UCSD-AML1 (cell line): ENCODE measurements at regions not wholly inside any gene's neighbourhood (a gene's known extent, or its start where the extent isn't known, plus 50 kb on each side); places are given as distances from the start of the nearest gene placed in this dataset.

Experiments
- DNase-seq: peaks from one replicate; lab custom pipeline; 2025; ENCODE audit not compliant: unreplicated experiment; lab: John Stamatoyannopoulos, UW

DNA sequence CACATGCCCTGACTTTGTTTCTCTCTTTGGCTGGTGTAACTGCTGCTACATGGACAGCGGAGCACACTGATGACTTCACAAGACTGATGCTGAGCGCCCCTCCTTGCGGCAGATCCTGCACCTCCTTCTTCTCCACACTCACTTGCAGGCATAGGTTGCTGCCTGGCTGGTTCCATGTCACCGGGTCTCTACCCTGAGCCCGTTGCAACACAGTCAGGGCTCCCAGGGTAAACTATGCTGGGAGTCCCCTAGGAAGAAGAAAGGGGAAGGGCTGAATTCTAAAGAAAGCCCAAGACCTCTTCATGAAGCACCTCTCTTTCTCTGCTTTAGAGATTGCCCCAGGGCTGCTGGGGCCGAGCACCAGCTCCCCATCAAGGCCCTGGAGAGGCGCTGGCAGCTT lies 83.3 kb upstream of the DUSP22 start:
- no peak for DNase-seq

- DNase-seq, result no peak
Observed at GRCh38 chr6:209432-210103, 82.7 kb upstream of the DUSP22 start.

DNA sequence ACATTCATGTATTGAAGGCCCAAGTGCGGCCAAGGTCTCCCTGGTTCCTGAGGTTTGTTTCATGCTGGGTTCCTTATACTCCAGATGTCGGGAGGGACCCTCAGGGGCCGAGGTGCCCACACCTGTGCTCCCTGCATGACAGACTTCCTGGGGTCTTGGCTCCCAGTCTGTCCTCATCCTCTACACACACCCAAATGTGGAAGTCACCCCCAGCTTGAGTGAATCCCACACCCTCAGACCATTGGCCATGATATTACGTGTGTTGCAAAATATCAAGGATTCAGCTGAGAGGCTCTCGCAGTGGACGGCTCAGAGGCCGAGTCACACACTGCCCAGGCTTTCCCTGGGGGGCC lies 82.2 kb upstream of the DUSP22 start:
- DNase-seq, result no peak

- no peak for DNase-seq
Observed at GRCh38 chr6:210778-211374, 81.4 kb upstream of the DUSP22 start.

- DNase-seq, result no peak
Observed at GRCh38 chr6:211871-212497, 80.3 kb upstream of the DUSP22 start.

DNA sequence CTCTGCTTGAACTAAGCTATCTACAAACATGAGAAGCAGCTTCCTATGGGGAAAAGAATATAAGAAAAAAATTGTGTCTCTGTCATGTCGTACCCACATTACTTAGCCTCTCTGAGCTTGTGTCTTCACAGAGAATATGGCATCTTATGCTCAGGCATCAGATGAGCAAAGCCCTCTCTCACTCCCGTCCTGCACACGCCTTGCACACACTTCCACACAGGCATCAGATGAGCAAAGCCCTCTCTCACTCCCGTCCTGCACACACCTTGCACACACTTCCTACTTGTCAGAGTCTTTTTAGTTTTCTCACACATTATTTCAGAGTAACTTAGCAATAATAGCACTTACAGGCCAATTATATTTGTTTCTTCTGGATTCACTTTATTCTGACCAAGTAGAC lies 79.0 kb upstream of the DUSP22 start:
- DNase-seq, result no peak

GRCh38 chr6:214428-214827 lies 77.9 kb upstream of the DUSP22 start:
- no peak for DNase-seq

DNA sequence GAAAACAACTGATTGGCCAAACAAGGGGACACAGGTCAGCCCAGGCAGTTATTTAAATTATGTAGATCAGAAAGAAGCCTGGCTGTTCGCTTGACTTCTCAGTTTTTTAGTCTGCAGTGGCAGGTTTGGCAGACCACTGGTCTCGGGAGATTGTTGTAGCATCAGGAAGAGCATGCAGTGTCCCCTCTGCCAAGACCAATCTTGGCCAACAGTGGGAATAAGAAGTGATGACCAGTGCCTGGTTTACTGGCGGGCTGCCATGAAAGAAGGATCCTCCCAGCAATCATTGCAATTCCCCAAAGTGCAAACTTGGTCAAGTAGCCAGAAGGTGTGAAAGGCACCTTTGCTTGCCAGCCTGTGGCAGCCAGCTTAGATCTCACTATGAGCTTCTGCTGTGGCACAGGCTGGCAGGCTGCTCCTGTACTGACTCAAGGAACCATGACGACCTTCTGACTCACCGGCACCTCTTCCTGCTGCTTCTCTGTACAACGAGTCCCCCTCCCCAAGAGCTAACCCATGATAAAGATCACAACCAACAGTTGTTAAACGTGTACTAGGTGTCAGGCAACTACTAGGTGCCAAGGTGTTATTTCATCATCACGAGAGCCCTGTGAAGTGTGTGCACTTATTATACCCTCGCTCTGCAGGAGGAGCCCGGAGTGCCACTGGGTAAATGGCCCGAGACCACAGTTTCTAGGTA lies 76.8 kb upstream of the DUSP22 start:
- DNase-seq, result no peak

GRCh38 chr6:217048-217659 lies 75.1 kb upstream of the DUSP22 start:
- peak; percentile 27 for DNase-seq

- DNase-seq, result no peak
Observed at GRCh38 chr6:218153-219018, 73.9 kb upstream of the DUSP22 start.

GRCh38 chr6:219019-219570 lies 73.2 kb upstream of the DUSP22 start:
- no peak for DNase-seq

DNA sequence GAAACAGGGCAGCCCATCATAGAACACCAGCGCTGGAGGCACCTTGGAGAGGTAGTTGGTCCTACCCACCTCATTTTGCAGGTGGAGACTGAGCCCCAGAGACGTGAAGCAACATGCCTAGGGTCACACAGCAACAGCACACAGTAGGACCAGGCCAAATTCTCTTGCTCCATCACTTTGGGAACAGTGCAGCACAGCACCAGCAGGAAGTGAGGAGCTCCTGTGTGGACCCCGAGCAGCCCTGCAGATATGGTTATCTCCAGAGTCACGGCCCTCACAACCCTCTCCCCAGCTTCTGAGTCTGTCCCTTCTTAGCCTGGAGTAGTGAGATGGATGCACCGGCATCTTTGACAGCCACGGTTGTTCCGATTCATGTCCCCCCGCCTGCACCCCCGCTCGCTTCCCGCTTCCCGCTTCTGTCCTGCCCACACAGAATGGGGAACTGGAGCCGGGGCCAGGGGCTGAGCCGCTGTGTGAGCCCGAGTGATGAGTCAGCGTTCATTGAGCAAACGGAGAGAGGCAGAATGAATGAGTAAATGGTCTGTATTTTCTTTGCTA lies 72.6 kb upstream of the DUSP22 start:
- peak; percentile 84 for DNase-seq

GRCh38 chr6:220312-220711 lies 72.0 kb upstream of the DUSP22 start:
- no peak for DNase-seq

DNA sequence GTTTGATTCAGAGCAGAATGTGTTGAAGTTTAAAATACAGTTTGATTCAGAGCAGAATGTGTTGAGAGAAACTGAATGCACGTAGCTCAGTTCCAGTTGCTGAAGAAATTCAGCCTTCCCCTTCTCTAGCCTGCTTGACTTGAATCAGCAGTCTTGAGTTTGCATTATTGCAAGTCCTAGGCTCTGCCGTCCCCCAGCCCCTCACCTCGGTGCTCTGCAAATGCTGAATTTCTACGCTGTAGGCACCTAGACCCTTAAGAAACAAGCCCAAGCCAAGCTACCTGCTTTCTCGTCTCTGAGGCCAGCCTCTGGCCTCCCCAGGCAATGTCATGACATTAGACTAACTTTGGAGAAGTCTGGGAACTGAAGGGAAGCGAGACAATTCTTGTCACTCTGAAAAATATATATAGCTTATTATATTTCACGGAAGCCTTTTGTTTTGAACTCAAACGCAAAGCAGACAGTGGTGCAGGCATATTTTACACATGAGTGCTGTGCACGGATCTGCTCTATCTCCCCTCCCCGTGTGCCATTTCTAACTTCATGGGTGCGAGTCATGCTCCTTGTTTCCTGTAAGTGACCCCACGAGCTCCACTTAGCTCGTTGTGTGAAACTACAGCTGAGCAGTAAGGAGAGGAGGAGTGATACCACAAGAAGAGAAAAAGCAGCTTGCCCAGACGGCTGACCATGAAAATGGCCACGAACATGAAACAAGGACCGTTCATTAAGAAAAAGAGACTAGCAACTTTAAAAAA lies 71.4 kb upstream of the DUSP22 start:
- no peak for DNase-seq

- no peak for DNase-seq
Observed at GRCh38 chr6:221531-222349, 70.5 kb upstream of the DUSP22 start.

DNA sequence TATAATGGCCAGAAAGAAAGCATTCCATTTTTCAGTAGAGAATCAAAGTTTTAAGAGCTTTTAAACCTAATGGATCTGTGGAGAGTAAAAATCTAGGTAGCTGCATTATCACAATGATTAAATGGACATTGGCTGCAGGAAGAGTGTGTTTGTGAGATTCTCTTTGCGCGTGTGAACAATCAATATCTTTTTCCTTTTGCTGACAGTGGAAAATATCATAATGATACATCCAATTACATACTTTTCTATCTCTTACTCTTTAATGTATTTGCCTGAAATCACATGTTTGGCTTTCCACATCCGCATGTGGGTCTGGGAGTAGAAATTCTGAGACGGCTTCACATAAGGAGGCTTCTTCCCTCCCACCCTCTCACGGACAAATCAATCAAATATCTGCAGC lies 69.8 kb upstream of the DUSP22 start:
- no peak for DNase-seq

DNA sequence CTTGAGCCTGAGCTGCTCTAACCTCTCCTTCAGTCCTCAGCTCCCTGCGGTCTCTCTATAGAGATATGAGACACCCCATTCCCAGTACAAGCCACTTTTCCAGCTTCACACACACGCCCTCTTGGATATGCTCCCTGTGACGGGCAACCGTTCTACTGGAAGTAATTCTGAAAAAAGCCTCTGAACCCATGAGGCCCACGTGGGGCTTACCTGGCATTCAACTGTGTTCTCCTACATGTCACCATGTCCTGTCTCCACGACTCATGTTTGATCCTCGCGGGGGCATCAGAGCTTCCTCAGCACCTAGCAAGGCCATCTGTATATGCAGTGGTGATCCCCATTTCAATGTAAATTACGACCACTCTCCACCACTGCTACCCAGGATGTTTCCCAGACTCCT lies 69.2 kb upstream of the DUSP22 start:
- DNase-seq, result no peak

- no peak for DNase-seq
Observed at GRCh38 chr6:223763-224162, 68.5 kb upstream of the DUSP22 start.

- DNase-seq, result no peak
Observed at GRCh38 chr6:224350-224749, 67.9 kb upstream of the DUSP22 start.
